Hepatocyte (in vitro differentiated cells): ENCODE measurements at regions not wholly inside any gene's neighbourhood (a gene's known extent, or its start where the extent isn't known, plus 50 kb on each side); places are given as distances from the start of the nearest gene placed in this dataset.

Experiments
- DNase-seq: peaks from one replicate; pipeline ENCODE4 v3.0.0-alpha.2; 2016; ENCODE audit warnings: low spot score
- H2AFZ ChIP-seq: fragments of 200-600 bp; sonication (generic); 2 replicates; pipeline ENCODE4 v1.6.0; 2016; ENCODE audit warnings: antibody characterized with exemption, mild to moderate bottlenecking
- H3K27ac ChIP-seq: fragments of 200-600 bp; sonication (generic); 2 replicates; pipeline ENCODE4 v1.5.1; 2016; ENCODE audit warnings: mild to moderate bottlenecking
- H3K27me3 ChIP-seq: fragments of 200-600 bp; sonication (generic); 2 replicates; pipeline ENCODE4 v1.6.1; 2016
- H3K36me3 ChIP-seq: fragments of 200-600 bp; sonication (generic); replicated peaks from 2 replicates; pipeline ENCODE4 v1.5.1; 2016; ENCODE audit warnings: low read depth; ENCODE audit not compliant: insufficient read depth
- H3K4me1 ChIP-seq: fragments of 200-600 bp; sonication (generic); 2 replicates; pipeline ENCODE4 v1.5.1; 2016; ENCODE audit warnings: mild to moderate bottlenecking, moderate library complexity; ENCODE audit not compliant: insufficient read depth
- H3K4me2 ChIP-seq: fragments of 200-600 bp; sonication (generic); 2 replicates; pipeline ENCODE4 v1.6.0; 2016
- H3K4me3 ChIP-seq: fragments of 200-600 bp; sonication (generic); 2 replicates; pipeline ENCODE4 v1.5.1; 2016; ENCODE audit warnings: mild to moderate bottlenecking
- H3K79me2 ChIP-seq: fragments of 200-600 bp; sonication (generic); 2 replicates; pipeline ENCODE4 v1.6.0; 2017; ENCODE audit warnings: mild to moderate bottlenecking
- H3K9me2 ChIP-seq: fragments of 200-600 bp; sonication (generic); replicated peaks from 2 replicates; pipeline ENCODE4 v1.6.0; 2017; ENCODE audit warnings: mild to moderate bottlenecking; ENCODE audit not compliant: insufficient read depth
- H3K9me3 ChIP-seq: fragments of 200-600 bp; sonication (generic); 2 replicates; pipeline ENCODE4 v1.5.1; 2016; ENCODE audit warnings: low read depth, mild to moderate bottlenecking
- H4K20me1 ChIP-seq: fragments of 200-600 bp; sonication (generic); 2 replicates; pipeline ENCODE4 v1.6.0; 2016; ENCODE audit warnings: mild to moderate bottlenecking; ENCODE audit not compliant: insufficient read depth, poor library complexity, severe bottlenecking
- CTCF ChIP-seq: fragments of 200-600 bp; sonication (generic); IDR thresholded peaks from 2 replicates; pipeline ENCODE4 v1.5.1; 2016; ENCODE audit warnings: antibody characterized with exemption, mild to moderate bottlenecking; ENCODE audit not compliant: poor library complexity
- EZH2 ChIP-seq: fragments of 200-600 bp; sonication (generic); IDR thresholded peaks from 2 replicates; pipeline ENCODE4 v1.6.1; 2016; ENCODE audit warnings: antibody characterized with exemption, mild to moderate bottlenecking, borderline replicate concordance
- EZH2phosphoT487 ChIP-seq: fragments of 200-600 bp; sonication (generic); IDR thresholded peaks from one replicate; pipeline ENCODE4 v1.6.1; 2018; ENCODE audit warnings: antibody characterized with exemption, mild to moderate bottlenecking, low read depth, moderate library complexity; ENCODE audit not compliant: unreplicated experiment, severe bottlenecking
- WGBS: methylation state at CpG from one replicate; pipeline ENCODE4 v1.1.6; 2016; ENCODE audit warnings: low lambda C conversion rate; ENCODE audit errors: missing lambda C conversion rate; 5-methylcytosine and 5-hydroxymethylcytosine counted together

DNA sequence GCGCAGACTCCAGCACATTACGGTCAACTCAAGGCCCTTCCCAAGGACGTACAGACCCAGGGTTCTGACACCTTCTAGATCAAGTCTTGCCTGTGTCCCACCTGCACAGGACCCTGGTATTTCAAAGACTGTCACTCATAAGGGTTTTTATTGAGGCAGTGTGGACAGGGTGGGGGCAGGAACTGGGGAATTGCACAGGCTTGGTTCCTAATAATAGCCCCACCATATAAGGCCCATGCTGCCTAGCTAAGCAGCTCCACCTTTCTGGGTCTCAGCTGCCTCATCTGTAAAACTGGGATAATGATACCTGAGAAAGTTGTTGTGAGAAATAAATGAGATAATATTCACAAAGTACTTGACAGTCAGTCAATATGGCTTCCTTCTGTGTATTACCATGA, 55.3 kb upstream of the PUM1 start:
- H3K27me3 ChIP-seq: no peaks in the 10 kb centered on the region
- H3K4me1 ChIP-seq: no peaks in the 10 kb centered on the region
- no peaks in the 10 kb centered on the region for H4K20me1 ChIP-seq
- no peak overlapping the region for H2AFZ ChIP-seq
- H3K9me2 ChIP-seq: no peaks in the 10 kb centered on the region
- H3K36me3 ChIP-seq: no peaks in the 10 kb centered on the region
- H3K4me3 ChIP-seq: no peak overlapping the region
- H3K27ac ChIP-seq: no peak overlapping the region
- TF ChIP-seq CTCF: no peak
- no peak for TF ChIP-seq EZH2phosphoT487
- TF ChIP-seq EZH2: no peak
- no peaks in the 10 kb centered on the region for H3K9me3 ChIP-seq
- WGBS: 94% methylated on average over 3 of the region's 3 CpGs
- no peaks in the 10 kb centered on the region for H3K79me2 ChIP-seq
- H3K4me2 ChIP-seq: no peak overlapping the region
- DNase-seq: no peak

- Histone ChIP-seq H3K27me3 (no peaks in the 10 kb centered on the region), H3K79me2 (no peaks in the 10 kb centered on the region), H4K20me1 (no peaks in the 10 kb centered on the region), H3K4me1 (peaks cover 7% of the 10 kb centered on the region), H3K9me3 (no peaks in the 10 kb centered on the region), H3K9me2 (no peaks in the 10 kb centered on the region), H2AFZ (no peak overlapping the region), H3K4me3 (no peak overlapping the region), H3K36me3 (no peaks in the 10 kb centered on the region), H3K27ac (no peak overlapping the region), H3K4me2 (no peak overlapping the region)
- no peak for DNase-seq
- TF ChIP-seq EZH2phosphoT487: no peak
- no peak for TF ChIP-seq EZH2
- no peak for TF ChIP-seq CTCF
These were observed 50.5 kb upstream of the PUM1 start for GRCh38 chr1:31116022-31116421.
